NCI-H524 treated with DMSO at 0.1 percent for 48 hours (cell line): ENCODE measurements at regions not wholly inside any gene's neighbourhood (a gene's known extent, or its start where the extent isn't known, plus 50 kb on each side); places are given as distances from the start of the nearest gene placed in this dataset.

Experiments used
- DNase-seq: peaks from one replicate; lab custom pipeline; 2025; lab: John Stamatoyannopoulos, UW

- no peak for DNase-seq
Measured at GRCh38 chr5:35362772-35363171, 132.5 kb upstream of the PRLR start.

GRCh38 chr5:35360671-35361070, 130.4 kb upstream of the PRLR start:
- DNase-seq, result peak; percentile 56

GRCh38 chr5:35359859-35360258, 129.6 kb upstream of the PRLR start:
- no peak for DNase-seq

GRCh38 chr5:35357973-35358372, 127.7 kb upstream of the PRLR start:
- DNase-seq, result no peak

GRCh38 chr5:35356725-35357124, 126.4 kb upstream of the PRLR start:
- DNase-seq, result no peak

GRCh38 chr5:35354751-35355150, 124.5 kb upstream of the PRLR start:
- no peak for DNase-seq

- DNase-seq, result no peak
Measured at GRCh38 chr5:35345222-35345621, 114.9 kb upstream of the PRLR start.

- no peak for DNase-seq
Measured at GRCh38 chr5:35342664-35343063, 112.4 kb upstream of the PRLR start.

- DNase-seq, result no peak
Measured at GRCh38 chr5:35341189-35341588, 110.9 kb upstream of the PRLR start.

GRCh38 chr5:35339616-35340100, 109.4 kb upstream of the PRLR start:
- DNase-seq, result no peak

- no peak for DNase-seq
Measured at GRCh38 chr5:35339006-35339405, 108.7 kb upstream of the PRLR start.

GRCh38 chr5:35338157-35338453, 107.8 kb upstream of the PRLR start:
- no peak for DNase-seq

GRCh38 chr5:35337340-35338156, 107.3 kb upstream of the PRLR start:
- no peak for DNase-seq

- no peak for DNase-seq
Measured at GRCh38 chr5:35336230-35336629, 105.9 kb upstream of the PRLR start.

GRCh38 chr5:35335752-35336151, 105.5 kb upstream of the PRLR start:
- no peak for DNase-seq

- no peak for DNase-seq
Measured at GRCh38 chr5:35333366-35333765, 103.1 kb upstream of the PRLR start.

GRCh38 chr5:35331956-35332950, 102.0 kb upstream of the PRLR start:
- no peak for DNase-seq

GRCh38 chr5:35325836-35326235, 95.5 kb upstream of the PRLR start:
- no peak for DNase-seq

GRCh38 chr5:35324679-35325078, 94.4 kb upstream of the PRLR start:
- DNase-seq, result no peak

- DNase-seq, result no peak
Measured at GRCh38 chr5:35324201-35324600, 93.9 kb upstream of the PRLR start.

GRCh38 chr5:35320029-35320428, 89.7 kb upstream of the PRLR start:
- DNase-seq, result no peak

- DNase-seq, result no peak
Measured at GRCh38 chr5:35319333-35320002, 89.2 kb upstream of the PRLR start.
